ENCODE measurements at regions not wholly inside any gene's neighbourhood (a gene's known extent, or its start where the extent isn't known, plus 50 kb on each side); places are given as distances from the start of the nearest gene placed in this dataset.

DNA sequence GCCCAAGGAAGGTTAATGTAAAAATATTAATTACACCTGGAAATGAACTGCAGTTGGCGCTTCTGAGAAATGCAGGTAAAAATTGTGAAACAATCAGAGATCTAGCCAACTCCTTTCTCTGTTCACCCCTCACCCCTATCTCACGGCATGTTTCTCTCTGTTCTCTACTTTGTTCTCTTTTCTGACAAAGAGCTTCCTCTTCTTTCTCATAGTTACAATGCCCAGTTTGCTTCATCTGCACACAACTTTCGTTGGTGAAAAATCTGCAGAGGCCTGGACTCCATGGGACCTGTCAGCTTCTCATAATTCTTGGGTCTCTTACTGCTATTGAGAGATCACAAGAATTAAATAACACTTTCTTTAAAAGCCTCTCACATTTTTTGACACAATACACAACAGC, 212.9 kb upstream of the LRRN1 start (continued):
- TF ChIP-seq, protein P1, sequence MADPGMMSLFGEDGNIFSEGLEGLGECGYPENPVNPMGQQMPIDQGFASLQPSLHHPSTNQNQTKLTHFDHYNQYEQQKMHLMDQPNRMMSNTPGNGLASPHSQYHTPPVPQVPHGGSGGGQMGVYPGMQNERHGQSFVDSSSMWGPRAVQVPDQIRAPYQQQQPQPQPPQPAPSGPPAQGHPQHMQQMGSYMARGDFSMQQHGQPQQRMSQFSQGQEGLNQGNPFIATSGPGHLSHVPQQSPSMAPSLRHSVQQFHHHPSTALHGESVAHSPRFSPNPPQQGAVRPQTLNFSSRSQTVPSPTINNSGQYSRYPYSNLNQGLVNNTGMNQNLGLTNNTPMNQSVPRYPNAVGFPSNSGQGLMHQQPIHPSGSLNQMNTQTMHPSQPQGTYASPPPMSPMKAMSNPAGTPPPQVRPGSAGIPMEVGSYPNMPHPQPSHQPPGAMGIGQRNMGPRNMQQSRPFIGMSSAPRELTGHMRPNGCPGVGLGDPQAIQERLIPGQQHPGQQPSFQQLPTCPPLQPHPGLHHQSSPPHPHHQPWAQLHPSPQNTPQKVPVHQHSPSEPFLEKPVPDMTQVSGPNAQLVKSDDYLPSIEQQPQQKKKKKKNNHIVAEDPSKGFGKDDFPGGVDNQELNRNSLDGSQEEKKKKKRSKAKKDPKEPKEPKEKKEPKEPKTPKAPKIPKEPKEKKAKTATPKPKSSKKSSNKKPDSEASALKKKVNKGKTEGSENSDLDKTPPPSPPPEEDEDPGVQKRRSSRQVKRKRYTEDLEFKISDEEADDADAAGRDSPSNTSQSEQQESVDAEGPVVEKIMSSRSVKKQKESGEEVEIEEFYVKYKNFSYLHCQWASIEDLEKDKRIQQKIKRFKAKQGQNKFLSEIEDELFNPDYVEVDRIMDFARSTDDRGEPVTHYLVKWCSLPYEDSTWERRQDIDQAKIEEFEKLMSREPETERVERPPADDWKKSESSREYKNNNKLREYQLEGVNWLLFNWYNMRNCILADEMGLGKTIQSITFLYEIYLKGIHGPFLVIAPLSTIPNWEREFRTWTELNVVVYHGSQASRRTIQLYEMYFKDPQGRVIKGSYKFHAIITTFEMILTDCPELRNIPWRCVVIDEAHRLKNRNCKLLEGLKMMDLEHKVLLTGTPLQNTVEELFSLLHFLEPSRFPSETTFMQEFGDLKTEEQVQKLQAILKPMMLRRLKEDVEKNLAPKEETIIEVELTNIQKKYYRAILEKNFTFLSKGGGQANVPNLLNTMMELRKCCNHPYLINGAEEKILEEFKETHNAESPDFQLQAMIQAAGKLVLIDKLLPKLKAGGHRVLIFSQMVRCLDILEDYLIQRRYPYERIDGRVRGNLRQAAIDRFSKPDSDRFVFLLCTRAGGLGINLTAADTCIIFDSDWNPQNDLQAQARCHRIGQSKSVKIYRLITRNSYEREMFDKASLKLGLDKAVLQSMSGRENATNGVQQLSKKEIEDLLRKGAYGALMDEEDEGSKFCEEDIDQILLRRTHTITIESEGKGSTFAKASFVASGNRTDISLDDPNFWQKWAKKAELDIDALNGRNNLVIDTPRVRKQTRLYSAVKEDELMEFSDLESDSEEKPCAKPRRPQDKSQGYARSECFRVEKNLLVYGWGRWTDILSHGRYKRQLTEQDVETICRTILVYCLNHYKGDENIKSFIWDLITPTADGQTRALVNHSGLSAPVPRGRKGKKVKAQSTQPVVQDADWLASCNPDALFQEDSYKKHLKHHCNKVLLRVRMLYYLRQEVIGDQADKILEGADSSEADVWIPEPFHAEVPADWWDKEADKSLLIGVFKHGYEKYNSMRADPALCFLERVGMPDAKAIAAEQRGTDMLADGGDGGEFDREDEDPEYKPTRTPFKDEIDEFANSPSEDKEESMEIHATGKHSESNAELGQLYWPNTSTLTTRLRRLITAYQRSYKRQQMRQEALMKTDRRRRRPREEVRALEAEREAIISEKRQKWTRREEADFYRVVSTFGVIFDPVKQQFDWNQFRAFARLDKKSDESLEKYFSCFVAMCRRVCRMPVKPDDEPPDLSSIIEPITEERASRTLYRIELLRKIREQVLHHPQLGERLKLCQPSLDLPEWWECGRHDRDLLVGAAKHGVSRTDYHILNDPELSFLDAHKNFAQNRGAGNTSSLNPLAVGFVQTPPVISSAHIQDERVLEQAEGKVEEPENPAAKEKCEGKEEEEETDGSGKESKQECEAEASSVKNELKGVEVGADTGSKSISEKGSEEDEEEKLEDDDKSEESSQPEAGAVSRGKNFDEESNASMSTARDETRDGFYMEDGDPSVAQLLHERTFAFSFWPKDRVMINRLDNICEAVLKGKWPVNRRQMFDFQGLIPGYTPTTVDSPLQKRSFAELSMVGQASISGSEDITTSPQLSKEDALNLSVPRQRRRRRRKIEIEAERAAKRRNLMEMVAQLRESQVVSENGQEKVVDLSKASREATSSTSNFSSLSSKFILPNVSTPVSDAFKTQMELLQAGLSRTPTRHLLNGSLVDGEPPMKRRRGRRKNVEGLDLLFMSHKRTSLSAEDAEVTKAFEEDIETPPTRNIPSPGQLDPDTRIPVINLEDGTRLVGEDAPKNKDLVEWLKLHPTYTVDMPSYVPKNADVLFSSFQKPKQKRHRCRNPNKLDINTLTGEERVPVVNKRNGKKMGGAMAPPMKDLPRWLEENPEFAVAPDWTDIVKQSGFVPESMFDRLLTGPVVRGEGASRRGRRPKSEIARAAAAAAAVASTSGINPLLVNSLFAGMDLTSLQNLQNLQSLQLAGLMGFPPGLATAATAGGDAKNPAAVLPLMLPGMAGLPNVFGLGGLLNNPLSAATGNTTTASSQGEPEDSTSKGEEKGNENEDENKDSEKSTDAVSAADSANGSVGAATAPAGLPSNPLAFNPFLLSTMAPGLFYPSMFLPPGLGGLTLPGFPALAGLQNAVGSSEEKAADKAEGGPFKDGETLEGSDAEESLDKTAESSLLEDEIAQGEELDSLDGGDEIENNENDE (IDR thresholded peaks at IDR 0.05; ENCODE audit: low read depth, low read length): no peak
- TF ChIP-seq ZNF12 (CRISPR knock-in tag; IDR thresholded peaks at IDR 0.05): no peak
- TF ChIP-seq BDP1 (IDR thresholded peaks at IDR 0.05; ENCODE audit: insufficient read depth, insufficient read length): no peak
- TF ChIP-seq ZBTB8A (IDR thresholded peaks at IDR 0.05; ENCODE audit: partially characterized antibody): no peak

Data from K562 (cell line).